ENCODE measurements at regions not wholly inside any gene's neighbourhood (a gene's known extent, or its start where the extent isn't known, plus 50 kb on each side); places are given as distances from the start of the nearest gene placed in this dataset.

DNA sequence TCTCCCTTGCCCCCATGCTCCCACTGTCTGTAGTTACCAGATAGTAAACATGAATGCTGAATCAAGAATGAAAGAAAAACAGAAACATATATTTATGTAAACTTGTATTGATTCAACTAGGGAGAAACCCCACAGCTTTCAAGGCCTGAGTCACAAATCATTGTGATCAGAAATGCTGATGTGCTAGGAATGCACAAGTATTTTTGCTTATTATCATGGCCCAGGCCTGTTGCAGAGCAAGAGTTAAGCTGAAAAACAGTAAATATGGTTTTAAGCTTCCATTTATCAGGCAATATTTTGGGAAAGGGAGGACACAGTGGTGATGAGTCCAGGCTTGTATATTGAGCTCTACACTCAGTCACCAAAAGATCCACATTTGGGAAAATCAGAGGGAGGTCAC, 669.6 kb downstream of the DIAPH3 start:
- TF ChIP-seq, protein P1, sequence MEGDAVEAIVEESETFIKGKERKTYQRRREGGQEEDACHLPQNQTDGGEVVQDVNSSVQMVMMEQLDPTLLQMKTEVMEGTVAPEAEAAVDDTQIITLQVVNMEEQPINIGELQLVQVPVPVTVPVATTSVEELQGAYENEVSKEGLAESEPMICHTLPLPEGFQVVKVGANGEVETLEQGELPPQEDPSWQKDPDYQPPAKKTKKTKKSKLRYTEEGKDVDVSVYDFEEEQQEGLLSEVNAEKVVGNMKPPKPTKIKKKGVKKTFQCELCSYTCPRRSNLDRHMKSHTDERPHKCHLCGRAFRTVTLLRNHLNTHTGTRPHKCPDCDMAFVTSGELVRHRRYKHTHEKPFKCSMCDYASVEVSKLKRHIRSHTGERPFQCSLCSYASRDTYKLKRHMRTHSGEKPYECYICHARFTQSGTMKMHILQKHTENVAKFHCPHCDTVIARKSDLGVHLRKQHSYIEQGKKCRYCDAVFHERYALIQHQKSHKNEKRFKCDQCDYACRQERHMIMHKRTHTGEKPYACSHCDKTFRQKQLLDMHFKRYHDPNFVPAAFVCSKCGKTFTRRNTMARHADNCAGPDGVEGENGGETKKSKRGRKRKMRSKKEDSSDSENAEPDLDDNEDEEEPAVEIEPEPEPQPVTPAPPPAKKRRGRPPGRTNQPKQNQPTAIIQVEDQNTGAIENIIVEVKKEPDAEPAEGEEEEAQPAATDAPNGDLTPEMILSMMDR (IDR thresholded peaks at IDR 0.05) = no peak
- TF ChIP-seq POLR2A (IDR thresholded peaks at IDR 0.05) (no peak), POLR2AphosphoS5 (IDR thresholded peaks at IDR 0.05) (no peak)

Measured in gastroesophageal sphincter (tissue), 3 donors.